ENCODE measurements at regions not wholly inside any gene's neighbourhood (a gene's known extent, or its start where the extent isn't known, plus 50 kb on each side); places are given as distances from the start of the nearest gene placed in this dataset.

DNA sequence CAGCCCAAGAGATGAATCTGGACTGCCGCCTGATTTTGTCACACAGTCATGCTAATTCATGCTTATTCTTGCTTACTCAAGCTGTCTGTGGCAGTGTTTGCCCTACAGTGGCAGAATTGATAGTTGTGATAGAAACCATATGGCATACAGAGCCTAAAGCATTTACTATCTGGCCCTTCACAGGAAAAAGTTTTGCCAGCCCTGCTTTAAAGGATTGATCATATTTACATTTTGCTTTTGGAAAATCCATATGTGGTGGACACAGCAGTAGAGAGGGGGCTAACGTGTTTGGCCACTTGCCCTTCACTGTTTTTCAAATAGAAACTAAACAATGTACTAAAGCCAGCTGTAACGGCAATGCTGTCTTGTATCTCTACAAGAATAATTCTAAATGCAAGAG lies 974.0 kb upstream of the GHITM start:
- DNase-seq: no peak

DNA sequence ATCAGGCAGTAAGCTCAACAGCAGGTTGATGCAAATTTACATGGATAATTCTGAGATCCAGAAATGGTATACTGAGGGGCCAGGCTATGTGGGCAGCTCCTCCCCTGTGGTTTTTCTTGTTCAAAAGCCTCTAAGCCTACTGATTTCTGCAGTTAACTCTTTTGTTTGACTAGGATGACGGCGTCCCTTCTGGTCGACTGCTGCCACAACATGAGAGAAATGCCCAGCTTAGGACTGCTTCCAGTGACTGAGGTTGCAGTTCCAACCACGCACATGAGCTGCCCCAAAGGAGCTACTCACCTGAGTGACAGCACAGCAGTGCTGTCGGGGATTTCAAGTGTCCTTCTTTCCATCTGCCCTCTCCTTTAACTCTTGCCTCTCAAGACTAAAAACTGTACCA lies 973.0 kb upstream of the GHITM start:
- no peak for DNase-seq

DNA sequence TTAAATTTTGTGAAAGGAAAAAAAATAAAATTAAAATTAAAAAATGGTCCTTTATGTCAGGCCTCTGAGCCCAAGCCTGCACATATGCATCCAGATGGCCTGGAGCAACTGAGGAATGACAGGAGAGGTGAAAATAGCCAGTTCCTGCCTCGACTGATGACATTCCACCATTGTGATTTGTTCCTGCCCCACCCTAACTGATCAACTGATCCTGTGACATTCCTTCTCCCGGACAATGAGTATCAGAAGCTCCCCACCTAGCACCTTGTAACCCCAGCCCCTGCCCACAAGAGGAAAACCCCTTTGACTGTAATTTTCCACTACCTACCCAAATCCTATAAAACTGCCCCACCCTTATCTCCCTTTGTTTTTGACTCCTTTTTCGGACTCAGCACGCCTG lies 972.2 kb upstream of the GHITM start:
- no peak for DNase-seq

- DNase-seq: no peak
Observed at GRCh38 chr10:83176901-83177300, 962.4 kb upstream of the GHITM start.

DNA sequence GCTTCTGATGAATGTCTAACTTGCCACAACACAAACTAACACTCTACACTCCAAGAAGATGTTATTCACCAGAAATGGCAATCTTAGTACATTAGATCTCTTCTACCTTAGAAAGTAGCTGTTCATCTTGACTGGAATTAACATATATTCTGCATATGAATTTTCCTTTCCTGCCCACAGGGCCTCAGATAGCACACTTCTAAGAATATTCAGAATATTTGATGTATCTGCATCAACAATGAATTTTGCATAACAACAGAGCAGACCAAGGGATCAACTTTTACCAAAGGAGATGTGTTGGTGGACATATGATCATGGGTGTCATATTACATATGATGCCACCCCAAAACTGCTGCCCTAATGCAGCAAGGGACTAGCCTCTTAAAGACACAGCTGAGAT lies 960.8 kb upstream of the GHITM start:
- DNase-seq: no peak

GRCh38 chr10:83179371-83179770 lies 959.9 kb upstream of the GHITM start:
- DNase-seq: no peak

DNA sequence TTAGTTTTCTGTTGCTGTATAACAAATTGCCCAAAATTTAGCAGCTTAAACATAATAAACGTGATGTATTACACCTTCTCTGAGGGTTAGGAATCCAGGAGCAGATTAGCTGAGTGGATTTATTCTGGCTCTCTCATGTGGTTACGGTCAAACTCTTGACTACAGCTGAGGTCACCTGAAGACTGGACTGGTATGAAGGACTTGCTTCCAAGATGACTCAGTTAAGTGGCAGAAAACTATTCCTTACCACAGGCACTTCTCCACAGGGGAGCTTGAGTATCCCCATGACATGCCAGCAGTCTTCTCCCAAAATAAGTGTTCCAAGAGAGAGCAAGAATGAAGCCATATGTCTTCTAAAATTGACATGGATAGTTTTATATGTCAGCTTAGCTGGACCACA lies 957.2 kb upstream of the GHITM start:
- DNase-seq: no peak

GRCh38 chr10:83184641-83185040 lies 954.7 kb upstream of the GHITM start:
- no peak for DNase-seq

DNA sequence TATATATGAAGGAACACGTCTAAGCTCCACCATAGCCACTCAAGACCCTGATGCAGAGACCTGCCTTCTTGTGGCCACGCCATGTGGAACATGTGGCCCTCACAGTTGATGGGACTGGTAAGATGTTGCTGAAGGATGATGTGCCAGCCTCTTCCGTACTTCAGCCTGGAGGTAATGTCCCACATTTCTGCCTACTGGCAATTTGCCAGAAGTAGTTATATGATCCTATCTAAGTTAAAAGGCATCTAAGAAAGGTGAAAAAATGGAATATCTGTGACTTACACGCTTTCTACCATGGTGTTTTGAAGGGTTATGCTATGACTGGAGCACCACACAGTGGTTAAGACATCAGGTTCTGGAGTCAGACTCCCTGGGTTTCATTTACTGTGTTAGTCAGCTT lies 948.7 kb upstream of the GHITM start:
- DNase-seq: no peak

DNA sequence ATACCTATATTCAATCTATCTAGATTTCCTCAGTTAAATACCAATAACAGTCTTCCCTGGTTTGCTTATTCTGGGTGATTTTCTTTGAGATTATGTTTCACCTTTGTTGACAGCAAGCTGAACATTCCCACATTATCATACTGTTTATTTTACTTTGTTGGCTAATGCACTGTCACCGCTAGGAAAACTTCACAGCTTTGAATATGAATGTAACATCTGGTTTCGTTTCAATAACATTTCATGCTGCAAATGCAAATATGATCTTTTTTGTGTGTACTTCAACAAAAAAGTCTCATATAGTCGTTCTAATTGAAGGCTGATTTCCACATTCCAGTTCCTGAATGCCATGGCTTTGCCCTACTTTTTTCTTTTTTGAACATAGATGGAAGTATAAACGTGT lies 946.3 kb upstream of the GHITM start:
- no peak for DNase-seq

- no peak for DNase-seq
Observed at GRCh38 chr10:83195021-83195420, 944.3 kb upstream of the GHITM start.

DNA sequence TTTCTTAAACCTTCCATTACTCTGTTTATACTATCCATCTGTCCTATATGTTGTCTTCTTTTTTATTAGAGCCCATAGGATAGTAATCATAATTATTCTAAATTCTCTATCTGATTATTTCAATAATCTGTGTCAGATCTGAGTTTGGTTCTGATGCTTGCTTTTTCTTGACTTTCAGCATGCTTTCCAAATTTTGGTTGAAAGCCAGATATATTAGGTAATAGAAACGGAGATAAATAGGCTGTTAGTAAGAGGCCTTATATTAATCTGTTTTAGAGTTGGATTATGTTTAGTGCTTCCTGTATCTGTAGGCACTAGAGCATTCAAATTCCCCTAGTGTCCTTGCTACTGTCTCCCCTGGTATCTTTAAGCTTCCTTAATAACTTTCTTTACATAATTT lies 939.9 kb upstream of the GHITM start:
- no peak for DNase-seq

DNA sequence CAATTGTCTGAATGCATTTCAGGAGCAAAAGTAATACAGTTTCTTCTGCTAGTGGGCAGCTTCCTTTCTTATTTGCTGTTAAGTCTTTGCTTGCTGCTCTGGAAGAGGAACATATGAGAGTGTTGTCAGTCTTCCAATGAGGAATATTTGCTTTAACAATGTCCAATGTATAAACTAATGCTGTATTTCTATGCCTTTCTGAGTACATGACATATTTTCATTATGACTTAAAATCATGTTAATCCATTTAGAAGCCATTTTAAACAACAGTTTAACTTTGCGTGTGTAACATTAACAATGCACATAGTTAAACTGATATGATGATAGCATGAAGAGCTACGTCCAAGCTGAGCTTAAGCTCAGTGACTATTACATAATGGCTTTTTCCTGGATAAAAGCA lies 933.4 kb upstream of the GHITM start:
- DNase-seq: no peak

DNA sequence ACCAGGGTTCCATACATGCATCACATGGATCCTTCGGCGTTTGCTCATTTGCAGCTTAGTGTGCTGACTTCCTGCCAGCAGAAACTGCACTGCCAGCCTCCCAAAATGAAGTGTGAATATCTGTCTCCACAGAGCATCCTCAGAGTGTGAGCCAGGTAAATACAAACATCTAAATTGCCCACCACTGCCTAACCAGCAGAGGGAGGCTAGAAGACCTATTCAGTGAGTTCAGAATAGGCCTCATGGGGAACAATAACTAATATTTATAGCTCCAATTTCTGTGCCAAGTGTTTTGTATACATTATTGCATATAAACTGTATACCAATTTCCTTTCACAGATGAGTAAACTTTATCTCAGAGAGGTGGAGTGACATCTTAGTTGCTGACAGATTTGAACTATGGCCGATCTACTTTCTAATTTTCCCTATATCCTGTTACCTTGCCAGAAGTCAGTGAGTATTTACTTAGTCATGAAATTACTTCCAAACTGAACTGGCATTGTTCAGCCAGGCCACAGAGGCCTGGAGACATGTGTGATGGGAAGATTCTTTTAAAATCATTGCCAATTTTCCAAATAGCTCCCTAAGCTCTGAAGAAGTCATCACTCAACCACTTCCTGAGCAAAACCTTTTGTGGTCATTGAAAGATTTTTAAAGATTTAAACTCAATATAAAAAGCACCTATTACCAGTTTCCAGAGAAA lies 926.5 kb upstream of the GHITM start:
- DNase-seq: no peak

DNA sequence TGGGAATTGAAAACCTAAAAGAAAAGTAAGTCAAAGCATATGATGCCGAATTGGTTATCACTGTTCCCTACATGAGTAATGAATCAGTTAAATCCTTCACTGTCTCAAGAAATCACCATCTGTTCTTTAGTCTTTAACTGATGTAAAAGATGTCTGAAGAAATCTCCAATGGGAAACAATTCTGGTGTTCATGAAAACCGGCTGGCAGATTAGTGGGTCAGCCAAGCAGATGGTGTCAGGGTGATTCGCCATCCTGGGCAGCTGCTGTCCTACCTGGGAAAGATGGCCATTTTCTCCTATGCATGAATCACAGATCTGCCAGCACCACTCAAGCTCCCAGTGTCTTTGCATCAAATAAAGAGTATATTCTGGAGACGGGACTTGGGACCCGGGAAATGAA lies 925.2 kb upstream of the GHITM start:
- no peak for DNase-seq

- DNase-seq: no peak
Observed at GRCh38 chr10:83218205-83218604, 921.1 kb upstream of the GHITM start.

- DNase-seq: no peak
Observed at GRCh38 chr10:83222300-83222699, 917.0 kb upstream of the GHITM start.

DNA sequence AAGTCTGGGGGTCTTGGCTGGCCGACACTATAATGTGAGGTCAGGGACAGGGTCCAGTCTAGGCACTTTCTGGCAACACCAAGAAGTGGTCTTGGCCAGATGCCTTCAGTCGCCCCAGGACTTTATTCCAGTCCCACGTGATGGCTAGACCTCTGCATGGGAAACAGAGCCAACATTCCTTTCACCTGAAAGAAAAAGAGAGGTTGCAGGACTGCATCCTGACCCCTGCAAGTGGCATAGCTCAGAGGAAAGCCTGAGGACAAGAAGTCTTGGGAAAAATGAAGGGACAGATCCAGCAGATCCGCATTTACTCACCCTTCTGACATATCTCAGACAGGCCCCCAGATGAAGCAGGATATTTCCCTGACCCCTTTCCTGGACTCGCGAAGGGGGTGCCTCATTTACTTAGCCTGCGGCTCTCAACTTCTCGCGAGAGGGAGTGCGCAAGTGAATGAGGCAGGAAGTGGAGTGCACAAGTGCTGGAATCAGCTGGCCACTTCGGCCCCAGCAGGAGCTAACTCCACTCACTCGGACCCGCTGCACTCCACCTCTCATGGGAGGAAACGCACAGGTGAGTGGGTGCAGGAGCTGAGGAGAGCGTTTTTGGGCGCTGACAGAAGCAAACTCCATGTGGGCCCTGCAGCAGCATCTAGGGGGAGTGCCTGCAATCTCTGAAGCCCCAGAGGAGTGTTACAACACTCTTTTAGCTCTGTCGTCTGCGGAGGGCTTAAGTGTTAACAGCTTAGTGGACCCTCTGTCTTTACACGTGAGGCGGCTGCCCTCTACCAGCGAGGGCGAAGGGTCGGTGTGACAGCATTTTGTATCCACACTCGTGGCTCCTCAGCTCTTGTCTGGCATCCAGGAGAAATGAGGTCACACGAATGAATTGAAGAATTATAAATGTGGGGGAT lies 916.2 kb upstream of the GHITM start:
- no peak for DNase-seq

DNA sequence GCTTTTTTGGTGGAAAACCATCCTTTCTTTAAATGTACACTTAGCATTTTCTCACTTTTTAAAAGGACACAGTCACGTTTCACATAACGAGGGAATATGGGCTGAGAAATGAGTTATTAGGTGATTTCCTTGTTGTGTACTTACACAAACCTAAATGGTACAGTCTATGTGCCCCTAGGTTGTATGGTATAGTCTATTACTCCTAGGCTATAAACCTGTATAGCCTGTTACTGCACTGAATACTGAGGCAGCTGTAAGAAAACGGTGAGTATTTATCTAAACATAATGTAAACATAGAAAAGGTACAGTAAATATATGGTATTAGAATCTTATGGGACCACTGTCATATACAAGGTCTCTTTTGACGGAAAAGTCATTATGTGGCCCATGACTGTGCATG lies 913.5 kb upstream of the GHITM start:
- DNase-seq: no peak

DNA sequence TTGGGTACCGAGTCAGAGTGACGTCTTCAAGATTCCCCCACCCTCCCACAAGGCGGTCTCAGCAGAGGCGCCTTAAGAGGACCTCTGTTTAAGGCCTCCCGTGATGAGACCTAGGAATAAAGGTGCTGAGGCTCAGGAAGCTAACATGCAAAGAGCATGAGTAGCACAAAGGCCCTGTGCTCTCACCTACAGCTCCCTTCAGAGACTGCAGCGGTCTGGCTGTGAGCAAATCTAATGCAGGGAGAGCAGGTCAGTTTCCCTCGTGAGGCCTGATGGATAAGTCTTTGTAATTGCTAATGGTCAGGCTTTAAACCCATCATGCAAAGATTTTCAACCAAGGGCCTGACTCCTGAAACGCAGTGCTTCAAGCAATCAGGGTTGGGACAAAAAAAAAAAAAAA lies 909.3 kb upstream of the GHITM start:
- no peak for DNase-seq

GRCh38 chr10:83233691-83234090 lies 905.6 kb upstream of the GHITM start:
- no peak for DNase-seq

DNA sequence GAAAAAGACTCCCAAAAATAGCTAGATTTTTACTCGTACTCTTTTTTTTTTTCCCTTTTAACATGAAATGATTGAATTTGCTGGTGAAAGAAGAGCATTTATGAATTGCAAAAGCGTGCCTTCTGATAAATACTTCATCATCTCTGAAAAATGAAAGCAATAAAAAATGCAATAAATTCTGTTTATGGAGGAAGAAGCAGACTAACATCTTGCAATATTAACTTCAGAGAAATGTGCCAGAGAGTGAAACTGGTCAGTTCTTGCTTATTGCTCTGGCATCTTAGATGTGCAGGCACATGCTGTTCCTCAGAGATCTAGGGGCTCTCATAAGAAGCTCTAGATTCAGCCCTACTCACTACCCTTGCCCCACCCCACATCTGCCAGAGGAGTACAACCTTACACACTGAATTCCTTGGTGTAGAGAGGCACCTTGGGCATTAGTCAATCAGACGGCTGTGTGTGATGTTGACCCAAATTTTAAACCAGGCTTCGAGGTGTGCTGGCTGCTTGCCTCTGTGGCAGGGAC lies 891.1 kb upstream of the GHITM start:
- DNase-seq: no peak

- no peak for DNase-seq
Observed at GRCh38 chr10:83250396-83250795, 888.9 kb upstream of the GHITM start.

DNA sequence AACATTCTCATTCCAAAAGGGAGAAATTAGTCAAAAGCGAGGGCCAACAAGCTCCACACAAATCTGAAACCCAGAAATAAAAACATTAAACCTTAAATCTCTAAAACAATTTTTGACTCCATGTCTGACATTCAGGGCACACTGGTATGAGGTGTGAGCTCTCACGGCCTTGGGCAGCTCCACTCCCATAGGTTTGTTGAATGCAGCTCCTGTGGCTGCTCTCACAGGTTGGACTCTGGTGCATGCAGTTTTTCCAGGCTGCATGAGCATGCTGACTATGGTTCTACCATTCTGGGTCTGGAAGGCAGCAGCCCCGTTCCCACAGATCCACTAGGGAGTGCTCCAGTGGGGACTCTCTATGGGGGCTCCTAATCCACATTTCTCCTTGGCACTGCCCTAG lies 887.1 kb upstream of the GHITM start:
- DNase-seq: no peak
